HG03039 (cell line): ENCODE measurements at regions not wholly inside any gene's neighbourhood (a gene's known extent, or its start where the extent isn't known, plus 50 kb on each side); places are given as distances from the start of the nearest gene placed in this dataset.
"Not testable (repeated sequence)": the region's sequence is repeated elsewhere in the genome, so short reads cannot be mapped to it uniquely, and the experiment has no call there.

Source experiments
- ATAC-seq: cut with Tn5 transposase; IDR thresholded peaks from one replicate; pipeline ENCODE4 v1.9.1; 2021; ENCODE audit warnings: mild to moderate bottlenecking, moderate library complexity; ENCODE audit not compliant: unreplicated experiment

DNA sequence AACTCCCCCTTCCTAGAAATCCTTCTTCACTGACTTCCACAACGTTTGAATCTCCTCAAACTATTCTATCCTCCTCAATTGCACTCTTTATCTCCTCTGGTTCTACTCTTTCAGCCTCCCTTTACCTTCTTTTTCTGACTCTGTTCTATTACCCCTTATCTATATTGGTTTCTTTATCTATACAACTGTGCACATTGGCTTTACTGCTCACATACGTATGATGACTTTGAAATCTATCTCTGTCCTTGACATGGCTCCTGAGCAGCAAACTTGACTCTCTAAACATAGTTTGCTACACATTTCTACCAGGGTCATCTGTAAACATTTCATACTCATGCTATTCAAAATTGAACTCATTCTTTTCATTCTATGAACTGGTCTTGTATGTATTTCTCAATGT is 601.0 kb upstream of the LINC00305 start:
- no peak for ATAC-seq

- ATAC-seq = no peak
These were observed 598.9 kb upstream of the LINC00305 start for GRCh38 chr18:64747803-64748202.

GRCh38 chr18:64742898-64743297 is 594.0 kb upstream of the LINC00305 start:
- ATAC-seq = no peak

DNA sequence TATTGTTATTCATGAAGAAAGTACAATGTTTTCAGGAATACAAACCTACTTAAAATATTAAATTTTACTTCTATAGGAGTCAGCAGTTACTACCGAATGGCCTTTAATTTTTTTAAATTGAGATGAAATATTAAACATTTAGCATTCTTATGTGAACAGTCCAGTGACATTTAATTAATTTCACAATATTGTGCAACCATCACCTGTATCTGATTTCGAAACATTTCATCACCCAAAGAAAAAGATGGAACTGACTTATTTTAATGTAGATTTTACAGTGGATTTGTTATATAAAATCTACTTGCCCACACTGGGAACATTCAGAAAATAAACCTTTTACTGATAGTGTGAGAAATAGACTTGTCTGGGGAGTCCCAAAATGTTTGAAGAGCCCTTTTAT is 585.2 kb upstream of the LINC00305 start:
- no peak for ATAC-seq

DNA sequence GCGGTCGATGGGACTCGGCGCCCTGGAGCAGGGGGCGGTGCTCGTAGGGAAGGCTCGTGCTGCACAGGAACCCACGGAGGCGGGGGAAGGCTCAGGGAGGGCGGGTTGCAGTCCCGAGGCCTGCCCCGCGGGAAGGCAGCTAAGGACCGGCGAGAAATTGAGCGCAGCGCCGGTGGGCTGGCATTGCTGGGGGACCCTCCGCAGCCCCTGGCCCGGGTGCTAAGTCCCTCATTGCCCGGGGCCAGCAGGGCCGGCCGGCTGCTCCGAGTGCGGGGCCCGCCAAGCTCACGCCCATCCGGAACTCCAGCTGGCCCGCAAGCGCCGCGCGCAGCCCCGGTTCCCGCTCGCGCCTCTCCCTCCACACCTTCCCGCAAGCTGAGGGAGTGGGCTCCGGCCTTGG is 576.8 kb upstream of the LINC00305 start:
- ATAC-seq = not testable (repeated sequence)

GRCh38 chr18:64720781-64721464 is 572.0 kb upstream of the LINC00305 start:
- ATAC-seq = no peak

- ATAC-seq = no peak
These were observed 569.9 kb upstream of the LINC00305 start for GRCh38 chr18:64718808-64719207.

DNA sequence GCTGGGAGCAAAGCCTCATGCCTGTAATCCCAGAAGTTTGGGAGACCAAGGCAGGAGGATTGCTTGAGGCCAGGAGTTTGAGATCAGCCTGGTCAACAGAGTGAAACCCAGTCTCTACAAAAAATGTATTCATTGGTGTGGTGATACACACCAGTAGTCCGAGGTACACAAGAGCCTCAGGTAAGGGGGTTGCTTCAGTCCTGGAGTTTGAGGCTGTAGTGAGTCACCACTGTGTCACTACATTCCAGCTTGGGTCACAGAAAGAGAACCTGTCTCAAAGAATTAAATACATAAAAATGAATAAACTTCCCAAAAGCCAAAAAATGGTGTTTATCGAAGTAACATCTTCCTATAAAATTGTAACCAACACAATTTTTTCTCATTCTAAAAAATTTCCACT is 568.1 kb upstream of the LINC00305 start:
- no peak for ATAC-seq

DNA sequence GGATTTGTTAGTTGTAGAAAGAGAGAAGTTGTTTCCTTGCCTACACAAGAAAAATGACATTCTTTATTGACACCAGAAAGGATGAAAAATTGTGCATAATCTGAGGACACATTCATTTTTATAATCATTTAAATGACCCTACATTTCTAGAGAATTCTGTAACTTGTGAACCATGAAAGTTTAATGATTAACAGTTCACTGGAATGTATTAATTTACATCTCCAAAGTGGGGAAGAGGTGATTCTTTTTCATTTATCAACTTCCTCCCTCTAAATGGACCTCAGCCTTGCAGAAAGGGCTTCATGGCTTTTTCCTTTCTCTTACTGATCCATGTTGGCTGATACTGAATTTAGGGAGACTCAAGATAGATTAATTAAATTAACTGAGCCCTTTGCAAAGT is 565.2 kb upstream of the LINC00305 start:
- no peak for ATAC-seq

DNA sequence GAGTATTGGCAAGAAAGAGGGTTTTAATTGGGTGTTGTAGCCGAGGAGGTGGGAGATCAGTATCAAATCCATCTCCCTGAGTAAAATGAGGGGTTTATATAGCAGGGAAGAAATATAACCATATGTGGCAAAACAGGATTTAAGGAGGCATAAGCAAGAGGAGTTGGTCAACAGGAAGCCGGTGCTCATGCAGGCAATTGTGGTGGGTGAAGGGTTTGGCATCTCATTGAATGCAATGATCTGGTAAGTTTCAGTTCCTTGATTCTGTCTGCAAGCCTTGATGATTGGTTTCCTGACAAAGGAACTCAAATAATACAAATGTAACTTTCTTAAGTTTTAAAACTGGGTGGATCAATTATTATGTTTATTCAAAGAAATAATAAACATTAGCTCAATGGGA is 564.4 kb upstream of the LINC00305 start:
- no peak for ATAC-seq

GRCh38 chr18:64712035-64712434 is 563.1 kb upstream of the LINC00305 start:
- ATAC-seq = no peak

DNA sequence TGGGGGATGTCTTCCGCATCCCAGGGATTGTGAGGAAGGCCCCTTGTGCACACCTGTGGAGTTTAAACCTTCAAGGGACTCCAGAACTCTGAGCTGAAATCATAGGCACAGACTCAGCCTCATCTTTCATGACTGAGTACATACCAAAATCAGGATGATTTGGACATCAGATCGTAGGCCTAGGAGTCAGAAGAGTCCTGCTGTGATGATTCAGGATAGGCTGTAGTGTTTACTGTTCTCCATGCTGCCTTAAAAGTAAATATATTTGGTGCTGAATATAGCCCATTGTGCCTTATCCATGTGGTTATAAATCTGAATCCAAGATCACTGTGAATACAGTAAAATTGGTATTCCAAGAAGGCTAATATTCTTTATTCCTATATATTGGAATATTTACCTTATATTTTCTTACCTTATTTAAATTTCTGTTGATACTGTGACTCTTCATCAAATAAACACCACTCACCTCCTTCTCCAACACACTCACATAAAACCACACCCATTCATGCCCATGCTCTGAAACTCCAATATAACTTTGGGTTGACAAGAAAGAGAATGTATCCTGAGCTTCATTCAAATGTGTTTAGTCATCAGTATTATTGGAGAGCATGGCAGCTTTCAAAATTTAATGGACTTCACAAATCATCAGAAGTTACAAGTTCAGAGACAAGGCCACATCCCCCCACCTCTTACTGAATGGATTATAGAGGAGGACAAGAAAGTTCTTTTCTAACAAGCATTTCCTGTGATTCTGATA is 561.4 kb upstream of the LINC00305 start:
- ATAC-seq = no peak

GRCh38 chr18:64707052-64707451 is 558.2 kb upstream of the LINC00305 start:
- no peak for ATAC-seq

DNA sequence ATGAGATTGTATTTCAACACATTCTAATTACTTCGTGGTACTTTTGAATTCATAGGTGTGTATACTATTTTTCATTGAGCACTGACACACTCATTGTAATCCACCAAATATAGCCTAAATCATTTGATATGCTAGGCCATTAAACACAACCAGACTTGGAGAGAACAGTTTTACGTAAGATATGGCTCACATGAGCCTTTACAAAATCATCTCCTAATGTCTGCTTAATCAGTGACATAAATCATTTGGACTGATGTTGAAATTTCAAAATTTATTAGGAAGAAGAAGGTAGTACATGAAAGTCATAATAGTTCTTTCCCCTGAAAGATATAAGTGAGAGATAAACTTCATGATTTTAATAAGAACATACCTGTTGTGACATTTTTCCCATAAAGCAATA is 550.2 kb upstream of the LINC00305 start:
- ATAC-seq = no peak

DNA sequence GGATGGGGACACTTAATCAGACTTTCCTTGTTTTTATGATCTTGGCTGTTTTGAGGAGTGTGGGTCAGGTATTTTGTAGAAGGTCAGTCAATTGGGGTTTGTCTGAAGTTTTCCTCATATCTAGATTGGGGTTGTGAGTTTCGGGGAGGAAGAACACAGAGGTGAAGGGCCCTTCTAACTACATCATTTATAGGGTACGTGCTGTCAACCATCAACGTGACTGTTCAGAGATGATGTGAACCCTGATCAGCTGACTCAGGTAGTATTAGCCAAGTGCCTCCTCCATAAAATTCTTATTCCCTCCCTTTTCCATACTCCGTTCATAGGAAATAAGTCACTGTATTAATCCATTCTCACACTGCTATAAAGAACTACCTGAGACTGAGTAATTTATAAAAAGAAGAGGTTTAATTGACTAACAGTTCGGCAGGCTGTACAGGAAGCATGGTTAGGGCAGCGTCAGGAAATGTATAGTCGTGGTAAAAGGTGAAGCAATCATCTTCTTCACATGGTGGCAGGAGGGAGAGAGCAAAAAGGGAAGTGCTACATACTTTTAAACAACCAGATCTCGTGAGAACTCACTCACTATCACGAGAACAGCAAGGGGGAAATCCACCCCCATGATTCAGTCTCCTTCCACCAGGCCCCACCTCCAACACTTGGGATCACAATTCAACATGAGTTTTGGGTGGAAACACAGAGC is 547.1 kb upstream of the LINC00305 start:
- ATAC-seq = no peak

DNA sequence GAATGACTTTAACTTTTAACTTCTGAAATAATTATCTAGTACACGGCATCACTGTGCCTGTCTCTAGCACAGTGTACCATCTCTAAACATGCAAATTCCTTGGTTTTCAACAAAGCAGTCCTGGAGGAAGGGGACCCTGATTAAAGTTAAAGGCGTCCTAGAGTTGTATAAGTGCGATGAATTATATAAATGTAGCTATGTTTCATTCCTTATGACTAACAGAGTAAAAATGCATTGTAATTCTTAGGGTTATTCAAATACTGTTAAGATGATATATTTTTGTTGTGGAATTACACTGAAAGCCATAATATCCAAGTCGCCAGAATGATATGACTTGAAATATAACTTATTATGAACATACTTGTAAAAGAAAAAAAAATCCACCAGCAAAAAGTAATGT is 544.9 kb upstream of the LINC00305 start:
- ATAC-seq = no peak

- ATAC-seq = no peak
These were observed 543.9 kb upstream of the LINC00305 start for GRCh38 chr18:64692826-64693225.

DNA sequence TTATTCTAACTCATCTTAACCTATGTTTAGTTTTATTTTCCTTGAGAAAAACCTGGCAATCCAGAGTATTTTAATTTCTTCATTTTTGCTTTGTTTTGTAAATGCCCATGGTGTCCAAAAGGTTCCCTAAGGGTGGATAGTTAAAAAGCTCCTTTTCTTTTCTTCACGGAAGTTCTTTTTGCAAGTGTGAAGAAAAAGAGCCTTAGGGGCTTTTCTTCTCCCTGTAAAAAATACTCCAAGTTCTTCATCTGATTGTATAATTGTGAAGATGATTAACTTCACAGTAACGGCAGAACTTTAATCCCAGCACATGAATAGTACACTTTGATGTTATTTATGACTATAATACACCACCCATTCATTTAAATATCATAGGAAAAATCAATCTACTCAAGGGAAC is 530.2 kb upstream of the LINC00305 start:
- no peak for ATAC-seq

DNA sequence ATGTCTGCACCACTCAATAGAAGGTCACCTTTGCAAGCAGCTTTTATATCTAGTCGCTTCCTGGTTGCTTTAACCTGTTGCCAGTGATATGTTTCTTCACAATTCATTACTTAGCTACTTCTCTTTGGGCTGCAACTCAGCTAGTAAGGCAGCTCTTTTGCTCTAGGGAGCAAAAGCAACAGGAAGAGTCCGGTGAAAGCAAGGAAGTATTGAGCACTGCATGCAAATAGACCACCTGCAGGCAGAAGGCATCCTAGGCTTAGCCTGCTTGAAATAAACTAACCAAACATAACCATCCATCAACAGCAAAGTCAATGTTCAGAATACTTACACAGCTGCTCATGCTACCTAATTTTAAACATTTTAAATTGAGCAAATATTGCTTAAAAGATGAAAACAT is 529.2 kb upstream of the LINC00305 start:
- no peak for ATAC-seq

DNA sequence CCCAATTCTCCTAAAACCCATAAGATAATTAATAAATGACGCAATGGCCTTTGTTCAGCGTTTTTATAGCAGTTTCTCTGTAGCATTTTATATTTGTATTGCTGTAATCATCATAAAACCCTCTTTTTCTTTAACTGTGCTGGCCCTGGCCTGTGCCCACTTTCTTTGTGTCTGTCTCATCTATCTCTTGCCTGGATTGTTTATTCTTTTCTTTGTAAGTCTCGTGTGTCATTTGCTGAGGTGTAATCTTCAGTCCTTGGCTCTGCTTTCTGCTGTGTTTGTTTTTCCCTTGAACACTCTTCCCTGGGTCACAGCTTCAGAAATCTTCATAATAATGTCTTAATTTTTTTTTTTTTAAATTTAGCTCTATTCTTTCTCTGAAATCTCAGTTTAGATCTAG is 525.8 kb upstream of the LINC00305 start:
- ATAC-seq = no peak

DNA sequence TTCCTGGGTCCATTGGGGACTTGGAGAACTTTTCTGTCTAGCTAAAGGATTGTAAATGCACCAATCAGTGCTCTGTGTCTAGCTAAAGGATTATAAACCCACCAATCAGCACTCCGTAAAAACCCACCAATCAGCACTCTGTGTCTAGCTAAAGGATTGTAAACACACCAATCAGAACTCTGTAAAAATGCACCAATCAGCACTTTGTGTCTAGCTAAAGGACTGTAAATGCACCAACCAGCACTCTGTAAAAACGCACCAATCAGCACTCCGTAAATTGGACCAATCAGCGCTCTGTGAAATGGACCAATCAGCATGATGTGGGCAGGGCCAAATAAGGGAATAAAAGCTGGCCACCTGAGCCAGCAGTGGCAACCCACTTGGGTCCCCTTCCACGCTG is 522.4 kb upstream of the LINC00305 start:
- not testable (repeated sequence) for ATAC-seq

DNA sequence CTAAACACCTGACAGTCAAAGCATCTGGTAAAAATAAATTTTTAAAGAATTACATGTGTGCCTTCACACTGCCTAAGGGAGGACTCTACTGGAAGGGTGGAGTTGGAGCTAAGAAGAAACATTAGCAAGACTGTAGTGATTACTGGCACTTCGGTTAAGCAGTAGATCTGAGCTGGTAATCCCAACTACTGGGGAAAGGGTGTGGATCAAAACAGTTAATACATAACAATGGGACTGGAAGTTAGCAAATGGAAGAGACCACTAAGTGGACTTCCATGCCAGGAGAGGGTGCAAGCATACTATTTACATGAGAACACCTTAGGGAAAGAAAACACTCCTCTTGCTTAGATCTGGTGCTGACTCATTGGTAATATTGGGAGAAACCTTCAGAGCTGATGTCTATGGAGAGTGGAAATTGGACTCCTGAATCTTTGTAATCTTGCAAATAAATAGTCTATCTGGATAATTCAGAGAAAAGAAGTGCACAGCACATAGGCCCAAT is 519.6 kb upstream of the LINC00305 start:
- ATAC-seq = no peak
